NT2/D1 (cell line): ENCODE measurements at regions not wholly inside any gene's neighbourhood (a gene's known extent, or its start where the extent isn't known, plus 50 kb on each side); places are given as distances from the start of the nearest gene placed in this dataset.
"Not testable (repeated sequence)": the region's sequence is repeated elsewhere in the genome, so short reads cannot be mapped to it uniquely, and the experiment has no call there.

Source experiments
- DNase-seq: peaks from one replicate; pipeline ENCODE4 v3.0.0-alpha.2; 2011; ENCODE audit warnings: low read depth, low spot score
- H3K27me3 ChIP-seq: 2 replicates; pipeline ENCODE4 v1.6.0; 2011; ENCODE audit warnings: mild to moderate bottlenecking; ENCODE audit not compliant: insufficient read length, insufficient read depth
- H3K36me3 ChIP-seq: 2 replicates; pipeline ENCODE4 v1.6.1; 2011; ENCODE audit warnings: mild to moderate bottlenecking, low read length, mixed read lengths; ENCODE audit not compliant: insufficient read depth, insufficient read length
- H3K4me1 ChIP-seq: 2 replicates; pipeline ENCODE4 v1.5.1; 2011; ENCODE audit not compliant: insufficient read depth, insufficient read length
- H3K4me3 ChIP-seq: 2 replicates; pipeline ENCODE4 v1.5.1; 2011; ENCODE audit warnings: low read depth; ENCODE audit not compliant: insufficient read length
- H3K9ac ChIP-seq: 2 replicates; pipeline ENCODE4 v1.6.0; 2011; ENCODE audit warnings: low read depth; ENCODE audit not compliant: insufficient read length
- H3K9me3 ChIP-seq: 2 replicates; pipeline ENCODE4 v1.5.1; 2011; ENCODE audit warnings: mild to moderate bottlenecking, low read length; ENCODE audit not compliant: insufficient read depth
- SUZ12 ChIP-seq: IDR thresholded peaks from 2 replicates; pipeline ENCODE4 v1.6.1; 2011; ENCODE audit not compliant: insufficient read length, insufficient read depth; ENCODE audit errors: extremely low read depth
- YY1 ChIP-seq: IDR thresholded peaks from 2 replicates; pipeline ENCODE4 v1.6.1; 2011; ENCODE audit not compliant: insufficient read length, insufficient read depth
- ZNF274 ChIP-seq: IDR thresholded peaks from 2 replicates; pipeline ENCODE4 v1.6.1; 2011; ENCODE audit warnings: mild to moderate bottlenecking, low read depth, low read length

DNA sequence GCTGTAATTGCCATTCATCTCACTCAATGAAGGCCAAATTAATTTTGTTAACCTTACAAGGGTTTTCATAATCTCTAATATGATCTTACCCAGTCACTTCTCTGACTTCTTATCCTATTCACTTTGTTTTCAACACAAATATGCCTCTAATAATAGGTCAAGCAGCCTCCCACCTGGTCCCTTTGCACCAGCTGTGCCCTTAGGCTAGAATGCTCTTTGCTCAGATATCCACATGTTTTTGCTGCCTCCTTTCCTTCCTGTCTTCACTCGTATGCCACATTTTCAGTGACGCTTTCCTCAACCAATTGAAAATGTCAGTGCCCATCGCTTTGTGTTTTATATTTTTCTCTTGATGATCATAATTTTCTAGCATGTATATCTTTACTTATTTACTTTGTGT, 106.4 kb upstream of the SYT10 start:
- Histone ChIP-seq H3K27me3 (no peaks in the 10 kb centered on the region), H3K4me1 (no peaks in the 10 kb centered on the region), H3K9me3 (peaks cover 16% of the 10 kb centered on the region), H3K9ac (no peak overlapping the region), H3K4me3 (no peak overlapping the region), H3K36me3 (no peaks in the 10 kb centered on the region)
- no peak for TF ChIP-seq YY1
- no peak for TF ChIP-seq ZNF274
- no peak for TF ChIP-seq SUZ12
- no peak for DNase-seq

DNA sequence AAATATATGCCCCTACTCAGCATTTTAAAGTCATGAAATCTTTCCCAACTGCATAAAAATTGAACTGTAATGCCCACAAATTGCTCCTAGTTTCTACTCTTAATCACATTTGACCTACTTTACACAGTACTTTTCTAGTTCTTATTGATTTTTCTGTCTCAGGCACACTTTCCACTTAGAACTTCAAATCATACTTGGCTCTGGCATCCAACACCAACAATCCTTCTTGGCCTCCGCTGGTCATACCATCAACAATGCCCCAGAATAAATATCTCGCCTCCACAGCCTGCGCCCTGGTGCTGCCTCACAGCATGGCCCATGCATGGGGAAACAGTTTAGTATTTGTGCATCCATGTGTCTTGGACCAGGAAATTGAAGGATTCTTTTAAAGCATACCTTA, 107.5 kb upstream of the SYT10 start:
- DNase-seq = no peak
- H3K36me3 ChIP-seq = no peaks in the 10 kb centered on the region
- no peak overlapping the region for H3K4me3 ChIP-seq
- H3K4me1 ChIP-seq = no peaks in the 10 kb centered on the region
- H3K9ac ChIP-seq = no peak overlapping the region
- H3K27me3 ChIP-seq = no peaks in the 10 kb centered on the region
- H3K9me3 ChIP-seq = peaks cover 23% of the 10 kb centered on the region
- TF ChIP-seq SUZ12 = no peak

- H3K9me3 ChIP-seq = peaks cover 23% of the 10 kb centered on the region
Observed at GRCh38 chr12:33550214-33550613, 110.6 kb upstream of the SYT10 start.

DNA sequence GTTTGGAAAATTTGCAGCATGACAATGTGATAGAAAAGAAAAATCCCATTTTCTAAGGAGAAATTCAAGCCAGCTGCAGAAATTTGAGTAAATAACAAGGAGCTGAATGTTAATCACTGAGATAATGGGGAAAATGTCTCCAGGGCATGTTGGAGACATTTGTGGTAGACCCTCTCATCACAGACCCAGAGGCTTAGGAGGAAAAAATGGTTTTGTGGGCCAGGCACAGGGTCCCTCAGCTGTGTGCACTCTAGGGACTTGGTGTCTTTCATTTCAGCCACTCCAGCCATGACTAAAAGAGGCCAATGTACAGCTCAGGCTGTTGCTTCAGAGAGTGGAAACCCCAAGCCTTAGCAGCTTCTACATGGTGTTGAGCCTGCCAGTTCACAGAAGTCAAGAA, 111.4 kb upstream of the SYT10 start:
- TF ChIP-seq SUZ12 (no peak), YY1 (no peak), ZNF274 (no peak)
- Histone ChIP-seq H3K9me3 (peaks cover 23% of the 10 kb centered on the region), H3K4me1 (no peaks in the 10 kb centered on the region), H3K36me3 (no peaks in the 10 kb centered on the region), H3K4me3 (no peak overlapping the region), H3K27me3 (no peaks in the 10 kb centered on the region), H3K9ac (no peak overlapping the region)
- no peak for DNase-seq

More at GRCh38 chr12:33550214-33550613, 110.6 kb upstream of the SYT10 start:
- H3K4me3 ChIP-seq, DNase-seq, H3K27me3 ChIP-seq, H3K4me1 ChIP-seq, H3K36me3 ChIP-seq, H3K9ac ChIP-seq: not testable (repeated sequence)

GRCh38 chr12:33555128-33555527, 115.5 kb upstream of the SYT10 start:
- TF ChIP-seq SUZ12 = no peak
- no peak for TF ChIP-seq YY1
- no peak for TF ChIP-seq ZNF274
- DNase-seq = no peak
- no peaks in the 10 kb centered on the region for H3K27me3 ChIP-seq

DNA sequence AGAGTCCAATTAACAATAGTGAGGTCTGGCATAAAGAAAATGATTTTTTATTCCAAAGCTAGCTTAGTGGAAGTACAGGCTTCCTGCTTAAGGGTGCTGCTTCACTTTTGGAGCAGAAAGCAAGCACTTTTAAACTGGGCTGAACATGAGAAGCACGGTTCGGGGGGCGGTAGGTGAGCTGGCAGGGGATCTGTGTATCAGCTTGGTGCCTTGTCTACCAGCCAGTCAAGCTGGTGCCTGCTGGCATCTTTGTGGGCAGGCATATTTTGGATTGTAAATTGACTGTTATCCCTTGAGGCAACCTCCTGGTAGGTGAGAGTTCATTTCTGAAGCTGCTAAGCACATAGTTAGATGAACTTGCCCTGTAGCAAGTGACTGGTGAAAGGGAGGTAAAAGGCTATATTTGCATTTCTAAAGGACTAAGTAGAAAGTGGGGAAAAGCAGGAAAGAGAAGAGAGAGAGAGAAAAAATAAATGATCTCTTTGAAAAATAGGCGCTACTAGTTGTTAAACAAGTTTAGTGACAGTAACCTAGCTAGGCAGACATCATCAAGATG, 121.1 kb upstream of the SYT10 start:
- no peak overlapping the region for H3K4me3 ChIP-seq
- H3K36me3 ChIP-seq = no peaks in the 10 kb centered on the region
- peaks cover 36% of the 10 kb centered on the region for H3K9me3 ChIP-seq
- peaks cover 6% of the 10 kb centered on the region for H3K4me1 ChIP-seq
- H3K9ac ChIP-seq = no peak overlapping the region
- TF ChIP-seq ZNF274 = no peak
- DNase-seq = peak; percentile 60
- no peaks in the 10 kb centered on the region for H3K27me3 ChIP-seq

More at GRCh38 chr12:33555128-33555527, 115.5 kb upstream of the SYT10 start:
- Histone ChIP-seq H3K9ac (no peak overlapping the region), H3K9me3 (peaks cover 16% of the 10 kb centered on the region), H3K4me1 (no peaks in the 10 kb centered on the region), H3K36me3 (no peaks in the 10 kb centered on the region), H3K4me3 (no peak overlapping the region)

DNA sequence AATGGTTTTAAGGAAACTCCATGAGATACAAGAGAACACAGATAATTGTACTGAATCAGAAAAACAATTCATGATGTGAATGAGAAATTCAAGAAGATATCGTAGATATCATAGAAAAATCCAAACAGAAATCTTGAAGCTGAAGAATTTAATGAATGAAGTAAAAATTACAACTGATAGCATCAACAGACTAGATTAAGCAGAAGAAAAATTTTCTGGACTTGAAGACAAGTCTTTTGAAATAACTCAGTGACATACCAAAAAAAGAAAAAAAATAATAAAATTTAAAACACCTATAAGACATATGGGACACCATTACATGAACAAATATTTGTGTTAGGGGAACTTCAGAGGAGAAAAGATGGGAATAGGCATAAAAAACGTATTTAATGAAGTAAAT, 122.8 kb upstream of the SYT10 start:
- H3K36me3 ChIP-seq = no peaks in the 10 kb centered on the region
- H3K4me3 ChIP-seq = no peak overlapping the region
- no peak for DNase-seq
- H3K9ac ChIP-seq = no peak overlapping the region
- H3K4me1 ChIP-seq = peaks cover 6% of the 10 kb centered on the region
- peaks cover 36% of the 10 kb centered on the region for H3K9me3 ChIP-seq
- no peak for TF ChIP-seq ZNF274
- TF ChIP-seq SUZ12 = no peak
- no peak for TF ChIP-seq YY1
- no peaks in the 10 kb centered on the region for H3K27me3 ChIP-seq

GRCh38 chr12:33566403-33566802, 126.8 kb upstream of the SYT10 start:
- no peak overlapping the region for H3K4me3 ChIP-seq
- H3K36me3 ChIP-seq = no peaks in the 10 kb centered on the region
- peaks cover 34% of the 10 kb centered on the region for H3K9me3 ChIP-seq
- no peak for DNase-seq
- TF ChIP-seq SUZ12 (no peak), YY1 (no peak), ZNF274 (no peak)
- no peak overlapping the region for H3K9ac ChIP-seq
- H3K4me1 ChIP-seq = peaks cover 4% of the 10 kb centered on the region
- H3K27me3 ChIP-seq = no peaks in the 10 kb centered on the region
